SK-MEL-5 (cell line): ENCODE measurements at regions not wholly inside any gene's neighbourhood (a gene's known extent, or its start where the extent isn't known, plus 50 kb on each side); places are given as distances from the start of the nearest gene placed in this dataset.

ENCODE experiments used
- DNase-seq: peaks from one replicate; pipeline ENCODE4 v3.0.0-alpha.2; 2016; ENCODE audit warnings: low read depth, low spot score
- in situ Hi-C: cut with HindIII; loops from 2 replicates; pipeline ENCODE4 v1.10.0; 2016; ENCODE audit warnings: low sequenced_read_pairs, high pct_unique_total_duplicates, low pct_unique_long_range_greater_than_20kb

DNA sequence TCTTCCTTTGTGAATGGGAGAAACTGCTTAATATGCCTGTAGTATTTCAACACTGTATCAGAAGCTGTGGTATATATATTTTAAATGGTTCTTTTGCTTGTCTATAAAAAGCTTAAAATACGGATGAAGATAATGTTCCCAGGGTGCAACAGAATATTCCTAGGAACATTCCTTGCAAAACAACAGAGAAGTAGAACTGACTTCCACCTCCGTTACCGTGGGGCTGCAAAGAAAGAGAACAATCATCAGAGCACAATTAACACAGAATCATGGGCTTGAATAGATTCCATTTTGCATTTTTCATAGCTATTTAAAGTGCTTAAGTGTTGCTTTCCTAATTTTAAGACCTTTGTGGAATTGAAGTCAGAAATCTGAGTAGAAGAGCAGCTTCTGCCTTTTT, 1227.7 kb downstream of the EFNB2 start:
- in situ Hi-C loops, result no loop called here
- DNase-seq, result no peak

DNA sequence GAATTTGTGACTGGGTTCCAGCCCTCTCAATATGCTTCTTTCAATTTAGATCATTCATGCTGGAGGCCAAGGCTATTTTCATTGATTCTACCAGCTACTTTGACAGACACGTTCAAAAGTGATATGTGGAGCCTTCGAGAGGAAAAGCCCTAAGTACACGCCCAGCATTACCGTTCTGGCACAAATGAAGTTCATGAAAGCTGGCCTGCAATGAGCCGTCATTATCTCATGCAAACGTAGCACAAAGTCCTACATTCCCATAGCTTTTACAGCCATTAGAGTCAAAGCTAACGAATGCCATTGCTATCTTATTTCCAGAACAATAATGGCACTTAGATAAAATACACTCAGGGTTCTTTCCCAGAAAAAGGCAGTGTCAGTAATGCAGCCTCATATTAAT, 1237.6 kb downstream of the EFNB2 start:
- no peak for DNase-seq
- in situ Hi-C loops, result no loop called here

GRCh38 chr13:105291987-105292386, 1243.5 kb downstream of the EFNB2 start:
- in situ Hi-C loops, result no loop called here
- no peak for DNase-seq

GRCh38 chr13:105290596-105290995, 1244.9 kb downstream of the EFNB2 start:
- in situ Hi-C loops, result no loop called here
- no peak for DNase-seq

DNA sequence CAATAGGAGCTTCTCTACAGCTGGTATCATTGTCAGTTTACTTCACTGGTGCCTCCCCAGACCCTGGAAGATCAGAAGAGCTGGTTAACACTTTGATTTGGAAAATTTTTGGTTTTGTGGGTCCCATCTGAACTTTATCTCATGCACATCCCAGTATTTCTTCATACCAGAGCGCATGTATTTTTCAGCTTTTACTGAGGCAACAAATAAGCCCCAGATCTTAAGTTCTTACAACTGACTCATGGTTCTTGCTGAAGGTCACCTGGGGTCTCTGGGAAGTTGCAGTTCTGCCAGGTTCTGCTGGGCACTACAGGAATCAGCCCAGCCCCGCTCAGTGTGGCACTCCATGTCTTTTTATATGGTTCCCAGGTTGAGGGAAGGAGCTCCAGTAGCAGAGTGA, 1249.9 kb downstream of the EFNB2 start:
- DNase-seq, result no peak
- in situ Hi-C loops, result no loop called here

DNA sequence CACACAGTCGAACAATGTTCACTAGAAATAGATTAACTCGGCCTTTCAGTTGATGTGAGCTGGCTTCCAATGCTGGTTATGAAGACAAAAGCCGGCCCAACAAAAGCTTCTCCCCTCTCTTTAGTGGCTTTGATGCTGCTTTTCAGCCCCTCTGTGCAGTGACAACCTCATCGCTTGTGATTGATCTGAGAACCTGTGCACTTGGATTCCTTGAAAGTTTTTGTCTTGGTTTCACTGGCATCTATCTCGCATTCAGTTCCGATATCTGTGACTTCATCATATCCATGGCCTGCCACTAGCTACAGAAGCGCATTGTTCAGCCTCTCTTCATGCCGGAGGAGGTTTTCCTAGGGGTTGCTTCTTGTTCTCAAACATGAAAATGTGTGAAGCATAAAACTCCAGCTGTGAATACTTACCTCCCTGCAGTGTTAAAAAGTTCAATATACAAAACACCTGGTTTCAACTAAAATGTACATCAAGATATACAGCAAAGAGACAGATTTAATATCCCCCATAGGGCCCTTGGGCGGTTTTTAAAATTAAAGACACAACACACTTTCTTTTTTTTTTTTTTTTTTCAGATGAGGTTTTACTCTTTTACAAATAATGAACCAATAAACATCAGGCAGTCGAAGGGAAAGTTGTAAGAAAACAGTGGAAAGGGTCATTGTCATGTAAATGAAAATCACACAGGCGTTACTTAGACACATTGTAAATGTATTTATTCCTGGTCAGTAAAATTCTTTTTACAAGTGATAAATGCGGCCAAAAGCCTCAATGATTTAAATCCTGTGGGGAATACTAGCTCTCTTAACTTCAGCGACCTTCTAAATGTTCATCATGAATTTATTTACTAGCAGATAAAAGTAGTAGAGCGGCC, 1252.8 kb downstream of the EFNB2 start:
- DNase-seq, result no peak

DNA sequence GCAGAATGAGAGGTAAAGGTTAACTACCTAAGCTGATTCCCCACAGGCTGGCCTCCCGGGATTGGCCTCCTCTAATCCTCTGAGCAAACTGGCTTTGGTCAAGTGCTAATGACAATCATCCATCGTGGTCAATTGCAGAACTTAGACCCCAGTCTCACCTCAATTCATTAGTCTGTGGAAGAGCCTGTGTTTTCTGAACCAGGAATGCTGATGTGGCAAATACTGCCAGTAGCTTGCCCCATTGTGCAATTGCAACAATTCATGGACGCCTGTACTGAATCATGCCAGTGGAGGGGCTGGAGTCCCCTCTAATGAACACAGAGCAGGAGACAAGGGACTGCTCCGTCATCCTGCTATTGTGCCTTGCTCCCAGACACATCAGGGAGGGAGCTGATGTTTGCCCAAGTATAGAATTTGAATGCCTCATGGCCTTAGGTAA, 1256.5 kb downstream of the EFNB2 start:
- DNase-seq, result no peak
- in situ Hi-C loops, result no loop called here

More for the DNA sequence above, 1252.8 kb downstream of the EFNB2 start:
- in situ Hi-C loops, result no loop called here

DNA sequence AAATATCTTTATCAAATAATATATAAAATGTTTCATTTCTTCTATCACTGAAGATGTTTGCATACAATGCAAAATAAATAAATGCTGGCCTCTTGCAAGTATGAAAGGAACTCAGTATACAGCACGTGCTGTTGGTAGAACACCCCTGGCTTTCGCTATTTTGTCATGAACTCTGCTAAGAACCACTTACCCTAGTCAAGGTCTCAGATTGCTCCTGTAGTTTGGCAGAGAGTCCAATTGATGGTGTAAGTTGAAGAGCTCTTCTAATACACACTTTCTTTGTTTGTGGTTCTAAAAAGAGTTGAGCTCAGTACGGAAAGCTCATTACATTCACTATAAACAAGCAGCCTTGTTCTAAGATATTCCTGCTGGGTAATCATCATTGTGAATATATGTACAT, 1258.9 kb downstream of the EFNB2 start:
- in situ Hi-C loops, result no loop called here
- no peak for DNase-seq

GRCh38 chr13:105273665-105274222, 1261.7 kb downstream of the EFNB2 start:
- in situ Hi-C loops, result no loop called here
- DNase-seq, result no peak

DNA sequence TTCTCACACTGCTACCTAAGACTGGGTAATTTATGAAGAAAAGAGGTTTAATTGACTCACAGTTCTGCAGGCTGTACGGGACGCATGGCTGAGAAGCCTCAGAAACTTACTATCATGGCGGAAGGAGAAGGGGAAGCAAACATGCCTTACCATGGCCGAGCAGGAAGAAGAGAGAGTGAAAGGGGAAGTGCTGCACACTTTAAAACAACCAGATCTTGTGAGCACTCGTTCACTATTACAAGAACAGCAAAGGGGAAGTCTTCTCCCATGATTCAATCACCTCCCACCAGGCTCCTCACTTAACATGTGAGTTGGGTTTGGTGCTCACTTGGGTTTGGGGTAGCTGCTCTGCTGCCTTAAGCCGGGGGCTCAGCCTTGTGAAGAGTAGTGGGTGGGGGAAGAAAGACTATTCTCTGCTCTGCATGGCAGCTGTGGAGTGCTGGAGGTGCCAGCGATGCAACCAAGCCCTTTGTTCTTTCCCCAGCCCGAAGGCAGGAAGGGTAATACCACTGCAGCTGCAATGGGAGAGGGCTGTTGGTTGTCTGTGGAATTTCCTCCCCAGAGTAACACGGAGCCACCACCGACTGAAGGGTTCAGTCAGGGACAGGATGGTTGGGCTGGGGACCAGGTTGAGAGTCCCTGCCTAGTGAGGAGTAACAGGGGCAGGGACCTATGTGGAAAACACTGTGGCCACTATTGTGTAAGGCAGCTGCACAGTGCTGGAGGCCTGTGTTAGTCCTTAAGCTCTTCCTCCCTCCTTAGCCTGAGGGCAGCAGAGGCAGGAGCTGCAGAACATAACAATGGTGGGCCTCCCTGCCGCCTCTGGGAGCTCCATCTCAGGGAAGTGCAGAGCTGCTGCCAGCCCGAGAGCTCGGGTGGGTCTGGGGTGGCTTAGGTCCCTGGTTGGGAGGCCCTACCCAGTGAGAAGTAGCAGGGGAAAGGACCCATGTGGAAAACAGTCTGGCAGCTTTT, 1262.5 kb downstream of the EFNB2 start:
- in situ Hi-C loops, result no loop called here
- DNase-seq, result no peak

DNA sequence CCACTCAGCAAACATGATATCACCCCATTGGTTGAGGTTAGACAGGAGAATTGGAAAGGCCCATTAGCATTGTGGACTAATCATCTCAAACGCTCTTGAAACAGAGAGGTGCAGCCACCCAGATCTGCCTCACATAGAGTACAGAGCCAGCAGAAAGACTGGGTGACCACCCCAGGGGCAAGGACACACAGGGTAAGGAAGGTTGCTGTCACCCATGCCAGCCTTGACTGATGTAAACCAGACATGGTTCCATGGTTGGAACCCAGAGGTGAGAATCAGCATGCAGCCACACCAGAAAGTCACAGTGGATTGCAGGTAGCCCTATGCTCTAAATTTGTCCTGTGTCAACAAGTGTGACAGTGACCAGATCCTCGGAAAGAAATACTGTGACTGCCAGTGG, 1268.8 kb downstream of the EFNB2 start:
- in situ Hi-C loops, result no loop called here
- no peak for DNase-seq

DNA sequence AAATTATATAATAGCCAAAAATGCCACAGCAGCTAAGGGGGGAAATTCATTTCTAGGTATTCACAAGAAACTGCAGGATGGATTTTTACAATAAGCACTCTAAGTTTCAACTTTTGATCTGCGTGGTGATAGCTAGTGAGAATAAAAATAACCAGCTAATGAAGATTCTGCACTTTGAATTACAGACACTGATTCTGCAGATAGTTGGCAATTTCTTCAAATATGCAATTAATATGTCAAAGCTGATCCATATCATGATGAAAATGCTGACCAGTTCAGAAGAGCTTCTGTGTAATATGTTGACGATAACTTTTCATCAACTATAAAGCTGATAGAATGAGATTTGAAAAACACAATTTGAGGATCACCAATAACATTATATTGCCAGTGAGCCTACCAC, 1272.9 kb downstream of the EFNB2 start:
- no peak for DNase-seq
- in situ Hi-C loops, result no loop called here

- in situ Hi-C loops, result no loop called here
- no peak for DNase-seq
Measured at GRCh38 chr13:105259426-105259825, 1276.0 kb downstream of the EFNB2 start.

DNA sequence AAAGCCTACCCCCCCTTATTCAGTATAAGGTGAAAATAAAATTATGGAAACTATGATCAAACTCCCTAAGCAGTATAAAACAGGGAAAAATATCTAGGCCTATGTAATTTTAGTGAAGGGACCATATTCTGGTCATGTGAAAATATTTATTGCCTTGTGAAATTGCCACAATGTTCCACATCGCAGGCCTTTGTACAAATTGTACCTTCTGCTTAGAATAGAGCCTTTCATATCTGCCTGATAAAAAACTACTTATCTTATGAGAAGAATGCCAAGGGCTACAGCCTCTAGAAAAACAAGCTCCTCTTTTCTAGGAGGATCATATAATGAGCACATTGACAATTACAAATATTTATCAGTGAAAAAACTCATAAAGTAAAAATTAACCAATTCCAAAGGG, 1280.0 kb downstream of the EFNB2 start:
- peak; percentile 58 for DNase-seq
- in situ Hi-C loops, result no loop called here

- in situ Hi-C loops, result no loop called here
- no peak for DNase-seq
Measured at GRCh38 chr13:105251293-105251692, 1284.2 kb downstream of the EFNB2 start.

- in situ Hi-C loops, result no loop called here
- no peak for DNase-seq
Measured at GRCh38 chr13:105247830-105248229, 1287.6 kb downstream of the EFNB2 start.

DNA sequence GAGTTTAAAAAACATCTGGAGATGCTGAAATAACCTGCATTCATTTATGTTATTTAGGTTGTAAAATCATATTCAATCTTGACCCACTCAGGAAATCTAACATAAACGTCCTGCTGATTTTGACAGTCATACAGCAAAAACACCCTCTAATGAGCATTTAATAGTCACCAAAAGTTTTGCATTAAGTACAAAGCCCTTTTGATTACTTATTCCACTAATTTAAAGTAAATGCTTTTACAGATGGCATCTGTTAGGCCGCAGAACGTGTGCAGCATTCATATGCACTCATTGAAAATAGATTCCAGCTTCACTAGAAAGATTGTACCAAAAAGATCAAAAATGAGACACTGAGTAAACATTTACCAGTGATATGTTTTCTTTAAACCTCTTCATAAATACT, 1295.1 kb downstream of the EFNB2 start:
- in situ Hi-C loops, result no loop called here
- DNase-seq, result no peak

- in situ Hi-C loops, result no loop called here
- DNase-seq, result no peak
Measured at GRCh38 chr13:105232439-105232838, 1303.0 kb downstream of the EFNB2 start.
